ENCODE measurements at regions not wholly inside any gene's neighbourhood (a gene's known extent, or its start where the extent isn't known, plus 50 kb on each side); places are given as distances from the start of the nearest gene placed in this dataset.
"Not testable (repeated sequence)": the region's sequence is repeated elsewhere in the genome, so short reads cannot be mapped to it uniquely, and the experiment has no call there.

GRCh38 chr10:42991442-42992098 lies 85.3 kb upstream of the RET start:
- no peaks in the 10 kb centered on the region for H3K36me3 Mint-ChIP-seq (ENCODE audit: low read depth, unreplicated experiment)
- TF ChIP-seq CTCF (IDR thresholded peaks at IDR 0.05; ENCODE audit: unreplicated experiment) = no peak
- H3K27me3 Mint-ChIP-seq (ENCODE audit: unreplicated experiment) = peaks cover 12% of the 10 kb centered on the region
- H3K27ac Mint-ChIP-seq (ENCODE audit: unreplicated experiment) = no peak overlapping the region
- H3K4me1 Mint-ChIP-seq (ENCODE audit: unreplicated experiment) = no peaks in the 10 kb centered on the region
- DNase-seq (ENCODE audit: low spot score) = peak; percentile 2
- no peaks in the 10 kb centered on the region for H3K9me3 Mint-ChIP-seq (ENCODE audit: unreplicated experiment)
- no peak overlapping the region for H3K4me3 Mint-ChIP-seq (ENCODE audit: unreplicated experiment)

- TF ChIP-seq CTCF (IDR thresholded peaks at IDR 0.05; ENCODE audit: unreplicated experiment) = no peak
- Mint-ChIP-seq H3K4me1 (ENCODE audit: unreplicated experiment) (no peaks in the 10 kb centered on the region), H3K36me3 (ENCODE audit: low read depth, unreplicated experiment) (no peaks in the 10 kb centered on the region), H3K9me3 (ENCODE audit: unreplicated experiment) (no peaks in the 10 kb centered on the region), H3K27ac (ENCODE audit: unreplicated experiment) (no peak overlapping the region), H3K4me3 (ENCODE audit: unreplicated experiment) (no peak overlapping the region), H3K27me3 (ENCODE audit: unreplicated experiment) (peaks cover 12% of the 10 kb centered on the region)
- DNase-seq (ENCODE audit: low spot score) = no peak
These were observed 84.5 kb upstream of the RET start for GRCh38 chr10:42992156-42992956.

- H3K4me3 Mint-ChIP-seq (ENCODE audit: unreplicated experiment) = no peak overlapping the region
- peaks cover 12% of the 10 kb centered on the region for H3K27me3 Mint-ChIP-seq (ENCODE audit: unreplicated experiment)
- DNase-seq (ENCODE audit: low spot score) = peak; percentile 2
- TF ChIP-seq CTCF (IDR thresholded peaks at IDR 0.05; ENCODE audit: unreplicated experiment) = no peak
- no peak overlapping the region for H3K27ac Mint-ChIP-seq (ENCODE audit: unreplicated experiment)
- no peaks in the 10 kb centered on the region for H3K36me3 Mint-ChIP-seq (ENCODE audit: low read depth, unreplicated experiment)
- no peaks in the 10 kb centered on the region for H3K4me1 Mint-ChIP-seq (ENCODE audit: unreplicated experiment)
- no peaks in the 10 kb centered on the region for H3K9me3 Mint-ChIP-seq (ENCODE audit: unreplicated experiment)
These were observed 83.9 kb upstream of the RET start for GRCh38 chr10:42992957-42993390.

- H3K9me3 Mint-ChIP-seq (ENCODE audit: unreplicated experiment); H3K27me3 Mint-ChIP-seq (ENCODE audit: unreplicated experiment); DNase-seq (ENCODE audit: low spot score); H3K36me3 Mint-ChIP-seq (ENCODE audit: low read depth, unreplicated experiment); H3K4me3 Mint-ChIP-seq (ENCODE audit: unreplicated experiment); H3K4me1 Mint-ChIP-seq (ENCODE audit: unreplicated experiment); H3K27ac Mint-ChIP-seq (ENCODE audit: unreplicated experiment): not testable (repeated sequence)
These were observed 82.0 kb upstream of the RET start for GRCh38 chr10:42994909-42995308.

GRCh38 chr10:42995537-42995936 lies 81.3 kb upstream of the RET start:
- peaks cover 7% of the 10 kb centered on the region for H3K27me3 Mint-ChIP-seq (ENCODE audit: unreplicated experiment)
- no peak for TF ChIP-seq CTCF (IDR thresholded peaks at IDR 0.05; ENCODE audit: unreplicated experiment)
- no peak for DNase-seq (ENCODE audit: low spot score)
- no peaks in the 10 kb centered on the region for H3K9me3 Mint-ChIP-seq (ENCODE audit: unreplicated experiment)
- H3K4me1 Mint-ChIP-seq (ENCODE audit: unreplicated experiment) = no peaks in the 10 kb centered on the region
- H3K27ac Mint-ChIP-seq (ENCODE audit: unreplicated experiment) = no peak overlapping the region
- H3K4me3 Mint-ChIP-seq (ENCODE audit: unreplicated experiment) = no peak overlapping the region
- H3K36me3 Mint-ChIP-seq (ENCODE audit: low read depth, unreplicated experiment) = no peaks in the 10 kb centered on the region
